Endothelial cell of umbilical vein (primary cell): ENCODE measurements at regions not wholly inside any gene's neighbourhood (a gene's known extent, or its start where the extent isn't known, plus 50 kb on each side); places are given as distances from the start of the nearest gene placed in this dataset.
"Not testable (repeated sequence)": the region's sequence is repeated elsewhere in the genome, so short reads cannot be mapped to it uniquely, and the experiment has no call there.

Experiments used
- BruUV-seq: library from RNA; stranded (reverse); fragments of 400-500 nt; replicated peaks from 2 replicates; lab custom pipeline; 2021; lab: Mats Ljungman, UMichigan
- CTCF ChIA-PET: fragments of 300-600, 350-600 bp; sonication (Branson Sonifier 250); formaldehyde crosslinking; loops from one replicate; lab custom pipeline; 2021; ENCODE audit warnings: antibody characterized with exemption, inconsistent platforms; lab: Charles Lee
- POLR2A ChIA-PET: fragments of 300-600, 350-600 bp; sonication (Branson Sonifier 250); formaldehyde crosslinking; loops from one replicate; lab custom pipeline; 2021; ENCODE audit warnings: antibody characterized with exemption, inconsistent platforms; lab: Charles Lee
- DNase-seq: peaks from one replicate; pipeline ENCODE4 v3.0.0-alpha.2; 2011; ENCODE audit warnings: low read depth, low spot score
- FAIRE-seq: peaks from 2 replicates; lab custom pipeline; 2011; peaks lifted over from hg19 to GRCh38; lab: Jason Lieb, UNC
- H2AFZ ChIP-seq: 2 replicates; pipeline ENCODE4 v1.6.0; 2012; ENCODE audit warnings: low read depth, low read length, control low read depth, inconsistent platforms
- H3K27ac ChIP-seq: 2 replicates; pipeline ENCODE4 v1.5.1; 2011; ENCODE audit warnings: low read depth, mild to moderate bottlenecking, control low read depth, low read length, moderate library complexity; ENCODE audit not compliant: insufficient read depth
- H3K27me3 ChIP-seq, 2 experiments: 2 replicates each; pipeline versions ENCODE4 v1.6.0 to v1.6.1; 2011; ENCODE audit warnings: low read length in 2 of 2, mixed read lengths in 1 of 2; ENCODE audit not compliant: control insufficient read depth in 2 of 2, insufficient read depth in 2 of 2
- H3K36me3 ChIP-seq, 2 experiments: 2 replicates in 1 of 2; 3 replicates in 1 of 2; pipeline ENCODE4 v1.5.1; 2011; ENCODE audit warnings: low read length in 2 of 2, mild to moderate bottlenecking in 1 of 2, moderate library complexity in 1 of 2; ENCODE audit not compliant: control insufficient read depth in 2 of 2, insufficient read depth in 2 of 2; ENCODE audit errors: extremely low read depth in 1 of 2
- H3K4me1 ChIP-seq: 3 replicates; pipeline ENCODE4 v1.5.1; 2011; ENCODE audit warnings: mild to moderate bottlenecking, low read length; ENCODE audit not compliant: control insufficient read depth, insufficient read depth; ENCODE audit errors: extremely low read depth
- H3K4me2 ChIP-seq: 2 replicates; pipeline ENCODE4 v1.6.1; 2011; ENCODE audit warnings: low read length, control low read depth, mixed read lengths; ENCODE audit not compliant: insufficient read depth
- H3K4me3 ChIP-seq, 3 experiments: fragments of 200-600 bp in 1 of 3; sonication (generic), shearing (Covaris generic) in 1 of 3; replicated peaks in 1 of 3; 2 replicates each; pipeline ENCODE4 v1.5.1; 2011 to 2016; ENCODE audit warnings: control low read depth in 3 of 3, low read length in 3 of 3, mild to moderate bottlenecking in 2 of 3, inconsistent platforms in 1 of 3, low read depth in 1 of 3, moderate library complexity in 1 of 3; ENCODE audit not compliant: insufficient read depth in 1 of 3
- H3K79me2 ChIP-seq: 2 replicates; pipeline ENCODE4 v1.6.0; 2012; ENCODE audit warnings: low read length, inconsistent platforms; ENCODE audit not compliant: control insufficient read depth, insufficient read depth
- H3K9ac ChIP-seq: replicated peaks from 2 replicates; pipeline ENCODE3; 2011; ENCODE audit warnings: low read length, control low read depth; ENCODE audit not compliant: insufficient read depth; ENCODE audit errors: extremely low read depth
- H3K9me1 ChIP-seq: replicated peaks from 3 replicates; pipeline ENCODE4 v1.6.0; 2011; ENCODE audit warnings: mild to moderate bottlenecking, low read length; ENCODE audit not compliant: control insufficient read depth, insufficient read depth; ENCODE audit errors: extremely low read depth
- H3K9me3 ChIP-seq: replicated peaks from 2 replicates; pipeline ENCODE4 v1.5.1; 2012; ENCODE audit warnings: low read length, inconsistent platforms; ENCODE audit not compliant: control insufficient read depth, insufficient read depth
- H4K20me1 ChIP-seq: replicated peaks from 2 replicates; pipeline ENCODE3; 2011; ENCODE audit warnings: mild to moderate bottlenecking, low read length; ENCODE audit not compliant: control insufficient read depth, insufficient read depth; ENCODE audit errors: extremely low read depth
- CTCF ChIP-seq, 2 donors: IDR thresholded peaks; 1 replicate in 1 of 2; 2 replicates in 1 of 2; pipeline ENCODE4 v1.5.1; 2011; ENCODE audit warnings: low read length in 2 of 2, mild to moderate bottlenecking in 2 of 2, moderate library complexity in 2 of 2, control low read depth in 1 of 2, inconsistent platforms in 1 of 2, low read depth in 1 of 2; ENCODE audit not compliant: insufficient read depth in 1 of 2; ENCODE audit errors: extremely low read depth in 1 of 2
- EZH2 ChIP-seq: IDR thresholded peaks from 2 replicates; pipeline ENCODE4 v1.6.1; 2012; ENCODE audit warnings: borderline replicate concordance, low read depth, mild to moderate bottlenecking, moderate library complexity, low read length, inconsistent platforms; ENCODE audit not compliant: severe bottlenecking
- FOS ChIP-seq: IDR thresholded peaks from 2 replicates; pipeline ENCODE4 v1.6.1; 2011; ENCODE audit warnings: mild to moderate bottlenecking, low read length, moderate library complexity, borderline replicate concordance; ENCODE audit not compliant: insufficient read depth
- GATA2 ChIP-seq: IDR thresholded peaks from 2 replicates; pipeline ENCODE4 v1.7.0; 2011; ENCODE audit warnings: low read depth, mild to moderate bottlenecking, moderate library complexity, mixed read lengths, low read length; ENCODE audit not compliant: insufficient read length, insufficient read depth
- JUN ChIP-seq: IDR thresholded peaks from 2 replicates; pipeline ENCODE4 v1.6.1; 2011; ENCODE audit warnings: borderline replicate concordance, low read depth; ENCODE audit not compliant: insufficient read length, insufficient read depth
- MAX ChIP-seq: IDR thresholded peaks from 2 replicates; pipeline ENCODE4 v1.6.1; 2011; ENCODE audit not compliant: insufficient read depth, insufficient read length
- MYC ChIP-seq: IDR thresholded peaks from one replicate; pipeline ENCODE4 v1.6.1; 2011; ENCODE audit warnings: mild to moderate bottlenecking, low read depth, low read length
- POLR2A ChIP-seq: IDR thresholded peaks from 2 replicates; pipeline ENCODE4 v1.6.1; 2012; ENCODE audit warnings: low read depth, mild to moderate bottlenecking, control low read depth, low read length
- POLR2AphosphoS5 ChIP-seq: IDR thresholded peaks from 2 replicates; pipeline ENCODE4 v1.6.1; 2012; ENCODE audit warnings: low read depth, mild to moderate bottlenecking, control low read depth, low read length, moderate library complexity; ENCODE audit not compliant: insufficient read depth
- dilution Hi-C: fragments of 300-500 bp; cut with MboI; formaldehyde crosslinking; loops from one replicate; pipeline ENCODE4 v1.15.0; 2019; ENCODE audit warnings: low sequenced_read_pairs; ENCODE audit not compliant: extremely low pct_ligation_motif_present
- intact Hi-C: fragments of 100-400 bp; cut with micrococcal nuclease; formaldehyde crosslinking; loops from one replicate; pipeline ENCODE4 v1.10.0; 2022

GRCh38 chr13:37956536-37956935 lies 87.0 kb upstream of the TRPC4 start:
- BruUV-seq = no TSS peak
- ChIA-PET CTCF (no interaction called here), POLR2A (no interaction called here)
- no peak overlapping the region for H3K4me2 ChIP-seq
- H3K79me2 ChIP-seq = no peaks in the 10 kb centered on the region
- H3K27ac ChIP-seq = no peak overlapping the region
- H3K27me3 ChIP-seq = no peaks in the 10 kb centered on the region
- intact Hi-C loops = no loop called here
- H3K9me3 ChIP-seq = no peaks in the 10 kb centered on the region
- no peak for DNase-seq
- no peaks in the 10 kb centered on the region for H3K36me3 ChIP-seq
- H3K9me1 ChIP-seq = no peaks in the 10 kb centered on the region
- H4K20me1 ChIP-seq = no peaks in the 10 kb centered on the region
- dilution Hi-C loops = no loop called here
- FAIRE-seq = no peak
- H3K4me1 ChIP-seq = no peaks in the 10 kb centered on the region
- no peak overlapping the region for H3K9ac ChIP-seq
- H2AFZ ChIP-seq = no peak overlapping the region
- no peak overlapping the region for H3K4me3 ChIP-seq
- no peak for TF ChIP-seq JUN

DNA sequence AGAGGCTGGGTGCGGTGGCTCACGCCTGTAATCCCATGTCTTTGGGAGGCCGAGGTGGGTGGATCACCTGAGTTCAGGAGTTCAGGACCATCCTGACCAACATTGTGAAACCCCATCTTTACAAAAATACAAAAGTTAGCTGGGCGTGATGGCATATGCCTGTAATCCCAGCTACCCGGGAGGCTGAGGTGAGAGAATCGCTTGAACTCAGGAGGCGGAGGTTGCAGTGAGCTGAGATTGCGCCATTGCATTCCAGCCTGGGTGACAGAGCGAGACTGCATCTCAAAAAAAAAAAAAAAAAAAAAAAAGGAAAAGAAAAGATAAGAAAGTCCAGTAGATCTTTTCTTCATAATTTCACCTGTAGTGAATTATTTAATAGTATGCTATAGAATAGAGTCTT lies 85.0 kb upstream of the TRPC4 start:
- FAIRE-seq, CTCF ChIA-PET, dilution Hi-C loops: not testable (repeated sequence)

GRCh38 chr13:37954191-37954590 lies 84.6 kb upstream of the TRPC4 start:
- Histone ChIP-seq H3K4me2 (no peak overlapping the region), H3K9ac (no peak overlapping the region), H3K4me3 (no peak overlapping the region), H2AFZ (no peak overlapping the region), H3K4me1 (no peaks in the 10 kb centered on the region), H3K27me3 (no peaks in the 10 kb centered on the region), H3K9me3 (no peaks in the 10 kb centered on the region), H4K20me1 (no peaks in the 10 kb centered on the region), H3K36me3 (no peaks in the 10 kb centered on the region), H3K27ac (no peak overlapping the region), H3K79me2 (no peaks in the 10 kb centered on the region), H3K9me1 (no peaks in the 10 kb centered on the region)
- no TSS peak for BruUV-seq
- FAIRE-seq (no peak), DNase-seq (no peak)
- intact Hi-C loops = no loop called here
- TF ChIP-seq GATA2 = no peak
- TF ChIP-seq FOS = no peak
- TF ChIP-seq POLR2AphosphoS5 = no peak
- TF ChIP-seq EZH2 = no peak
- no peak for TF ChIP-seq CTCF (IDR thresholded peaks at IDR 0.05; ENCODE audit: extremely low read depth in 1 of 2, insufficient read depth in 1 of 2, low read depth in 1 of 2, low read length in 2 of 2)
- no peak for TF ChIP-seq POLR2A
- no peak for TF ChIP-seq MYC
- no peak for TF ChIP-seq MAX
- no peak for TF ChIP-seq JUN
- CTCF ChIA-PET = no interaction called here
- dilution Hi-C loops = no loop called here
- POLR2A ChIA-PET = no interaction called here

More for the DNA sequence above, 85.0 kb upstream of the TRPC4 start:
- BruUV-seq, H3K9me3 ChIP-seq, intact Hi-C loops, H4K20me1 ChIP-seq, H3K36me3 ChIP-seq, H3K4me1 ChIP-seq, H3K79me2 ChIP-seq, H3K4me3 ChIP-seq, DNase-seq, H2AFZ ChIP-seq, H3K4me2 ChIP-seq, H3K27me3 ChIP-seq, H3K9me1 ChIP-seq, H3K27ac ChIP-seq, H3K9ac ChIP-seq, POLR2A ChIA-PET: not testable (repeated sequence)
